Effector CD4-positive, alpha-beta T cell (primary cell): ENCODE measurements at regions not wholly inside any gene's neighbourhood (a gene's known extent, or its start where the extent isn't known, plus 50 kb on each side); places are given as distances from the start of the nearest gene placed in this dataset.
"Not testable (repeated sequence)": the region's sequence is repeated elsewhere in the genome, so short reads cannot be mapped to it uniquely, and the experiment has no call there.

Experiments used
- DNase-seq: peaks from one replicate; pipeline ENCODE4 v3.0.0-alpha.2; 2020

DNA sequence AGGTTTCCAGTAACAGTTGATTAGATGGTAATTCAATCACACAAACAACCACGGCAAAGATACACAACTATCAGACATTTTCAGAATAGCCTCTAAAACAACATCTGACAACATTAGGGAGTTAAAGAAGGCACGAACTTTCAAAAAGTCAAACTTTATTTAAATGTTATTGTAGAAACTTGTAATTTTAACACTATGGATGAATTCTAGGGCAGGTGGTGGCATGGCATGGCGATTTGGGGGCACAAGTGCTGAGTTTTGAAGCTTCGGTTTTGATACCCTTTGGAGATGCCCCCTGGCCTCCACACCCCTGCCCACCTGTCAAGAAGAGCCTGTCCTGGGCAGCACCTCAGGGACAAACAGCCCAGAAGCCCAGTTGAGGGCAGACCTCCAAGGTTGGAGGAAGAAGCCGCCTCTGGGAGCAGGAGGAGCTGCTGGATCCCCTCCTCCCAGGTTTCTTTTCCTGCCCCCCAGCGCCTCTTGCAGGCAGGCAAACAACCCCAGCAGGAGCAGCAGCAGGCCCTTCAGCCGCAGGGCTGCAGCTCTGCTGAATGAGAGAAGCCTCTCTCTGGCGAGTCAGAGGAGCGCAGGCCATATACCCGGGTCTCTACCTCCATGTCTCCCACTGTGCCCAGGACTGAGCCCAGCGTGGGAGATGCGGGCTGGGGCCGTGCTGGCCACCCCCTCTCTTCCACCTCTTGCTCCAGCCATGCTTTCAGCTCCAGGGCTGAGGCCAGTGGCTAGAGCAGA, 102.1 kb upstream of the IGLL5 start:
- no peak for DNase-seq

DNA sequence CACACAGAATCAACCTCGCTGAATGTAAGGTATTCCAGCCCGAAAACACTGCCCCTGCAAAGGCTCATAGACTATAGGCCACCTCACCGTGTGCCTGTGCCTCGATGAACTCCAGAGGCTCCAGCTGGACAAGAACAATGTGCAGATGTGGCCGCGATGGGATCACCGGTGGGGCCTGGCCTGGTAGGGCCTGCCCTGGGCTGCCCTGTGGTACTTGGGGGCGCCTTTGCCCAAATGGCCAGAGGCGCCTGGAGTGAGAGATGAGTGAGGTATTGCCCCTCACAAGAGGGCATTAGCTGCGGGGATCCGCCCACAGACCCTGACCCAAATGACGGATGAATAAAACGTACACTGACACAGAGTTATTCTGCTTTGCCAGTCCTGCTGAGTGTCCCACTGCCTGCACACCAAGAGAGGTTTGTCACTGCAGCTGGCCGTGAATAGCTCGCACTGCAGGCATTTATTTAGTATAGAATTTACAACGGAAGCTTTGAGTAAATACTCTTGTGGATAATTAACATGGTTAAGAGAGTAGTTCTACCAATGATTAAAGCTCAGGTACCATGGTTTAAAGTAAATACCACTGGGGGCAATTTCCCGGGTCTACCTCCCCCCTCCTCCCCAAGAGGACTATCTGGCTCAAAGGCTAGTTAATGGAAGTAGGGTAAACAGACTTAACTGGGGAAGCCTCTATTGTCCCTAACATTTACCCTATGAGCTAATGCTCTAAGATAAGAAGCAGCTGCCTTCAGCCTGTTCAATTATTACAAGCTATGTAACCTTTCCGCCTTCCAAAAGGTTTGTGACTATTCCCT, 101.1 kb upstream of the IGLL5 start:
- no peak for DNase-seq

DNA sequence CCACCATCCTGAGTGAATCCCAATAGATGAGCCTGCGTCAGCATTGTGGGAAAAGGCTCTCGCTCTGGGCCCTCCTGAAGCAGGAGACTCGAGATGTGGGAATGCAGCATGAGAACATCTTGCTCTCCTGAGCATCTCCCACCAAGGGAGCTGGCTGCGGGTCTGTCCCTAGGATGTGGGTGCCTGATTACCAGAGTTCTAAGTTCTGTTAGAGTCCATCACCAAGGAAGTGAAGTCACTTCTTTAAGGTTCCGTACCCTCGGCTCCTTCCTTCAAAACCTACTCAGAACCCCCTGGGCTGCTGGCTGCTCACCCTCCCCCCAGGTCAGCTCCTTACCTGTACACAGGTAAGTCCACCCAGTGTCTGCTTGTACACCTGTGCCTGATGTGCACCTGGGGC, 100.5 kb upstream of the IGLL5 start:
- DNase-seq = no peak

DNA sequence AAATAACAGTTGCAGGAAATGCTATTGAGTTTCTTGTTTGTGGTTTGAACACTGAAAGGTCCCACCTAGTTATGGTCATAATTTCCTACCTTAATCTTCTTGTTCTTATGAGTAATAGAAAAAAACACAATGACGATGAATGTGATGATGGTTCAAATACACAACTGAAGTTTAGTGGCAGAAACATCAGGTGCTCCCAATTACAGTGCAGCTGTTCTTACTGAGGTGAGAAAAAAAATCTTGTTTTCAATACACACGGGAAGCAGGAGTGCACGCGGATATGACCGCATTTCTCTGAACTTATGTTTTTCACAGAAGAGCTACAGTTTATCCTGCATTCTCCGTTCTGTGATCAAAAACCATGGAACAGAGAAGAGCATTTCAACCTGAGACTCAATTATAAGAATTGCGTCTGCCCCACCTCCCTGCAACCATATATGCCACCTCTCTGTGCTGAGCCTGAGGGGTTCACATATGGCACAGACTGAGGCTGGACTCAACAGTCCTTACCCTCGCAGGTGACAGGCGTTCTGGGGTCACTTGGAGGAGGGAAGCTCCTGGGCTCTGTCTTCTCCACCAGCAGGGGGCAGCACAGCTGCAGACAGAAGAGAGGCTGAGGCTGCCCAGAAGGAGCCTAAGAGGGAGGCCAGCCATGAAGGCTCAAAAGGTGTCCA, 99.7 kb upstream of the IGLL5 start:
- DNase-seq = peak; percentile 56

DNA sequence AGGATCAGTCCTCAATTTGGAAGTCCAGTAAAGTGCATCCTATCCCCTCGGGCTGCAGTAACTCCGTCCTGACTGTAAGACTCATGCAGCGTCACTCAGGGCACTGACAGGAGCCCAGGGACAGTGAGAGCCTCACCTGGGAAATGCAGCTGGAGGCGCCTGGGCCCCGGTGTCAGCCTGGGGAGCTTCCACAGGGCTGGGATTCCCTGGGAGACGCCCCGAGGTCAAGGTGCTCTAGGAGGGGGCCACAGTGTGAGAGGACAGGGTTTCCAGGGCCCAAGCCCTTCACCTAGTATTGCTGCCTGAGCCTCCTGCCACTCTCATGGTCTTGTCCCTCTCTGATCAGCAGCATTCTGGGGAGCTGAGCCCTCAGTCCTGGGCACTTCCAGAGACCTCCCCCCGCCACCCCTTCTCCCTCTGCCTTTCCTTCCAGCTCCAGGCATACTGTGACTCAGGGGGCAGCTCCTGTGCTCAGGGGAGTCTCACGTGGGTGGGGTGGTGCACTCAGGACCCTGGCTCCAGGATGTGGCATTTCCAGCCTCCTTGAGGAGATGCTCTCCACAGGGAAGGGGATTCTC, 99.1 kb upstream of the IGLL5 start:
- no peak for DNase-seq

DNA sequence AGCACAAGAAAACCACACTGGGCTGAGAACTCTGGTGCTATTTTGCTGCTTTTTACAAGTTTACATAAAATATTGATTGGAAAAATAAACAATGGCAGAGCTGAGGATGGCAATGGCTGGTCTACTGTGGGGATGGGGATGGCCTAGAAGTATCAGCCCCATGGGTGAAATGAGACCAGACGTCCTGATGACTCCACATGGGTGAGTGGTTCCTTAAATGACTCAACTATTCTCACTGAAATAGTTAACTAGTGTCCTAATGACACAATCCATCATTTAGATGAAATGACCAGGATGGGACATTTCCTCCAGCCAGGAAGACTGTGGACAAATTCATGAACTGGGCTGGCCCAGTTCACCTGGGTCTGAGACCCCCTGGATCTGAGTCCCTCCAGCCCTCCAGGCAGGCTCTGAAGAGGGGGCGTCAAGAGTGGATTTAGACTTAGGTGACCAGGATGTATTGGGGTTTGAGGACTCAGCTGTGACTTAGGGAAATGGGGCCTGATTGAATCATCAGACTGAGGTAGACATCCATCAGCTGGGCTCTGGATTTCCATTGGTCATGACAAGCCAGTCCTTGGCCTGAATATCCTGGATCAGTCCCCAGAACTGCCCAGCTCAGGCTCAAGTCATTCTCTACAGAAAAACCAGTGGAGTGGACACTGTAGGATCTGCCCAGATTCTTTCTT, 98.2 kb upstream of the IGLL5 start:
- DNase-seq = no peak

DNA sequence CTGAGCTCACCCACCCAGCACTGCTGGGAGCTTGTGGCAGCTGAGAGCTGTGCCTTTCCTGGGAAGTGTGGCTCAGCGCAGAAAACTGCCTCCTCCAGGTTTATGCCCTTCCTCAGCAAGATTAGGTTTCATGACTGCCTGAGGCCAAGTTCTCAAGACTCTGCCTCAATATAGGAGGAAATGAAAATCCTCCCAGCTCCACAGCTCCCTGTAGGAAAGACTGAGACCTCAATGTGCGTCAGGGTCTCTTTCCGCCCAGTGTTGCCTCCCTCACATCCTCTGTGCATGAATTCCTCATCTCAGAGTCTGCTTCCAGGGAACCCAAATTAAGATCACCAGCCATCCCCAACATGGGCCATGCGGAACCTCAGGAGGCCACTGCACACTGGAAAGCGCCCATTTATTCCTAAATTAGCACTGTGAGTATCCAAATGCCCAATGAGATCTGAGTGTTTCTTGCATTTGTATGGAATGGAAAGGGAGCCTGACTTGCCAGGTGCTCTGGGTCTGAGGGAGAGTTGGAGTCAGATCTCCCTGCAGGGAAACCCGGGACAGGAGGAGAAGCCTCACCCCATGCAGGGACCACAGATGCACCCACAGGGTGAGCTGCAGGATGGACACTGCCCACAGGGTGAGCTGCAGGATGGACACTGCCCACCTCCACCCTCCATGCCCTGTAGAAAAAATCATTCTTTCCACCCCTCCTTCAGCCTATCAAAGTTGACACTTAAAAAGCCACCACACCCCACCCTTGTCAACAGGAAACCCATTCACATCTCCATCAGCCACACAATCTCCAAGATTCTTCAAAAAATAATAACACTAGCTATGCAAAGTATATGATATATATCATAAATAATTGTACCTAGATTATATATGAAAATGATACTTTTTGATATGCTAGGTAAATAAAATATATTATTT, 97.4 kb upstream of the IGLL5 start:
- DNase-seq = no peak

- DNase-seq = no peak
Observed at GRCh38 chr22:22791438-22792181, 96.0 kb upstream of the IGLL5 start.

DNA sequence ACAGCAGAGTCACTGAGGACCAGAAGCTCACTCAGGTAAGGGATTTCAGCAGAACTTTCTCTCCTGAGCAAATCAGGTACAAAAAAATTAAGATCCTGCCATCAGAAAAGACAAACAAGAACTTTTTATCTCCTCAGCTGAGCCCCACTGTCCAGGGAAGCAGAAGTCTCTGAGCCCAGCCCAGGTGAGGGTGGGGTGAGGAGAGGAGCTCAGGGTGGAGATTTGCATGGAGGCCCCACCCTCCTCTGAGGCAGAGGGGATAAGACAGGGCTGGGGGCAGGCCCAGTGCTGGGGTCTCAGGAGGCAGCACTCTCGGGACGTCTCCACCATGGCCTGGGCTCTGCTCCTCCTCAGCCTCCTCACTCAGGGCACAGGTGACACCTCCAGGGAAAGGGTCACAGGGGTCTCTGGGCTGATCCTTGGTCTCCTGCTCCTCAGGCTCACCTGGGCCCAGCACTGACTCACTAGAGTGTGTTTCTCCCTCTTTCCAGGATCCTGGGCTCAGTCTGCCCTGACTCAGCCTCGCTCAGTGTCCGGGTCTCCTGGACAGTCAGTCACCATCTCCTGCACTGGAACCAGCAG, 95.3 kb upstream of the IGLL5 start:
- not testable (repeated sequence) for DNase-seq

- DNase-seq = not testable (repeated sequence)
Observed at GRCh38 chr22:22795639-22796038, 92.0 kb upstream of the IGLL5 start.

DNA sequence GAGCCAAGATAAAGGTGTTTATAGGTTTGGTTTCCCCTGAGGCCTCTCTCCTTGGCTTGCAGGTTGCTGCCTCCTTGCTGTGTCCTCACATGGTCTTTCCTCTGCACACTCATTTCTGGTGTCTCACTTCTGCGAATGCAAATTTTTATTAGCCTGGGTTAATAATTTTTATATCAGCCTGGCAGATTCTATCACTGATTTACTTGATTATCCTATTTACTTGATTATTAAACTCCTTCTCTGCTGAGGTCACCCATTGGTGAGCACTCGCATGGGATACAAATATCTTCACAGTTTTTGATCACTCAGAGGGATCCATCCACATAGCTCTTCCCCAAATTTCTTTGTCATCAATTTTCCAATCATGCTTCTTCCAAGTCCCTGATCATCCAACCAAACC, 90.9 kb upstream of the IGLL5 start:
- no peak for DNase-seq

DNA sequence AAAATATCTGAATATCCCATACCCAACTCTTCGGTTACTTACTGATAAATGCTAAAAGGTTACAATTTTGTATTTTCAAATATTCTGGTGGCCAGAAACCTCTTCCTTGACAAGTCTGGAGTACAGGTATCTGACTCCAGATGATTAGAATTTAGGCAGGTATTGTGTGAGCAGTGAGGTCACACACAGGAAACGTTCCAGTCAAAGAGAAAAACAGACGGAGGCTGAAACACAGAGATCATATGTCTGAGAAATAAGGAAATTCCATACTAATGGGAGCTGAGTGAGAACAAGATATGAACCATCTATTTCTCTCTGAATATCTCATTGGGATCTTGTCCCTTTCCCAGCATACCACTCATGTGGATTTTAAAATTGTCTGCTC, 89.4 kb upstream of the IGLL5 start:
- no peak for DNase-seq

- DNase-seq = no peak
Observed at GRCh38 chr22:22798716-22799115, 88.9 kb upstream of the IGLL5 start.

GRCh38 chr22:22799561-22799960, 88.1 kb upstream of the IGLL5 start:
- DNase-seq = no peak

DNA sequence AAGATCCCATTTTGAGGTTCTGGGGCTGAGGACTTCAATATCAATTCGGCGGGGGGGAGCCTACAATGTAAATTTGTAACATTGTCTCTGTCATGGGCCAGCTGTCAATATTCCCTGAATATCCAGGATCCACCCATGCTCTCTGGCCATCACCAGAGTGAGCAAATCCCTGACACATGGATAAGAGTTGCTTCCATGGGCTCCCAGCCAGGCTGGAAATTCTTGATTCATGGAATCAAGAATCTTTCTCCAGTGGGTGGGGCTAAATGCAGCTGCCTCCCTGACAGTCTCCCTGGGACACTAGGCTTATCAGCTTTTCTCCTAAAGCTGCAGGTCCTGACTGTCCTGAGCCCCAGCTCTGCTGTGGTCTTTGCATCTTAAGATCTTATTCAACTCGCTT, 86.9 kb upstream of the IGLL5 start:
- DNase-seq = no peak

GRCh38 chr22:22802339-22802970, 85.2 kb upstream of the IGLL5 start:
- no peak for DNase-seq

GRCh38 chr22:22803285-22803853, 84.2 kb upstream of the IGLL5 start:
- DNase-seq = no peak

GRCh38 chr22:22810018-22810427, 77.6 kb upstream of the IGLL5 start:
- DNase-seq = peak; percentile 82

DNA sequence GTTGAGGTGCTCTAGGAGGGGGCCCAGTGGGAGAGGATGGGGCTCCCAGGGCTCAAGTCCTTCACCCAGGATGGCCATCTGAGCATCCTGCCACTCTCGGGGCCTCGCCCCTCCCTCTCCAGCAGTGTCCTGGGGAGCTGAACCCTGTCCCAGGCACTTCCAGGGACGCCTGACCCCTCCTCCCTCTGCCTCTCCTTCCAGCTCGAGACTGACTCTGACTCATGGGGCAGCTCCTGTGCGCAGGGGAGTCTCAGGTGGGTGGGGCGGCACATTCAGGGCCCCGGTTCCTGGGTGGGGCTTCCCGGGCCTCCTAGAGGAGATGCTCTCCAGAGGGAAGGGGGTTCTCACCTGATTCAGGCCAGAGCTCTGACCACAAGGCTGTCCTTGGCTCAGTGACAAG, 77.1 kb upstream of the IGLL5 start:
- DNase-seq = no peak
